CD4-positive, alpha-beta T cell (primary cell): ENCODE measurements at regions not wholly inside any gene's neighbourhood (a gene's known extent, or its start where the extent isn't known, plus 50 kb on each side); places are given as distances from the start of the nearest gene placed in this dataset.

Source experiments
- ATAC-seq: fragments of 200-7000 bp; cut with Tn5 transposase; one replicate; pipeline ENCODE4 v1.10.0; 2022; ENCODE audit warnings: mild to moderate bottlenecking; ENCODE audit not compliant: poor library complexity
- CTCF ChIA-PET: fragments of 350-600 bp; sonication (Branson Sonifier 250); formaldehyde crosslinking; loops from one replicate; lab custom pipeline; 2021; ENCODE audit warnings: antibody characterized with exemption, inconsistent platforms; lab: Charles Lee
- POLR2A ChIA-PET: fragments of 350-600 bp; sonication (Branson Sonifier 250); formaldehyde crosslinking; loops from one replicate; lab custom pipeline; 2021; ENCODE audit warnings: antibody characterized with exemption, inconsistent platforms; lab: Charles Lee
- DNase-seq, 14 experiments: peaks; one replicate each; pipeline ENCODE4 v3.0.0-alpha.2; 2013 to 2020; ENCODE audit warnings: mixed read lengths in 2 of 14
- H3K27ac ChIP-seq, 2 donors: one replicate each; pipeline versions ENCODE4 v1.5.1 to v1.7.0; 2013; ENCODE audit warnings: low read length in 2 of 2, low read depth in 1 of 2, mild to moderate bottlenecking in 1 of 2
- H3K27me3 ChIP-seq, 2 experiments: 1 replicate in 1 of 2; 2 replicates in 1 of 2; pipeline versions ENCODE4 v1.6.1 to v1.7.0; 2013; ENCODE audit warnings: low read length in 2 of 2, control low read depth in 1 of 2, mild to moderate bottlenecking in 1 of 2, moderate library complexity in 1 of 2; ENCODE audit not compliant: insufficient read depth in 2 of 2, control insufficient read depth in 1 of 2
- H3K36me3 ChIP-seq: one replicate; pipeline ENCODE4 v1.6.1; 2013; ENCODE audit warnings: low read length, control low read depth; ENCODE audit not compliant: insufficient read depth
- H3K4me1 ChIP-seq: one replicate; pipeline ENCODE4 v1.6.1; 2013; ENCODE audit warnings: low read length, control low read depth; ENCODE audit not compliant: insufficient read depth
- H3K4me3 ChIP-seq: one replicate; pipeline ENCODE4 v1.5.1; 2013; ENCODE audit warnings: mild to moderate bottlenecking, low read length, moderate library complexity
- H3K9me3 ChIP-seq, 2 experiments: 1 replicate in 1 of 2; 2 replicates in 1 of 2; pipeline versions ENCODE4 v1.6.1 to v1.7.0; 2013; ENCODE audit warnings: low read length in 2 of 2, mild to moderate bottlenecking in 2 of 2, control low read depth in 1 of 2, moderate library complexity in 1 of 2; ENCODE audit not compliant: control insufficient read depth in 1 of 2, insufficient read depth in 1 of 2
- H3K27ac Mint-ChIP-seq: one replicate; pipeline ENCODE4 v1.8.0; 2020; ENCODE audit warnings: mixed read lengths
- H3K27me3 Mint-ChIP-seq: one replicate; pipeline ENCODE4 v1.8.0; 2021; ENCODE audit warnings: mixed read lengths
- H3K36me3 Mint-ChIP-seq: one replicate; pipeline ENCODE4 v1.8.0; 2021; ENCODE audit warnings: low read depth, mixed read lengths
- H3K4me1 Mint-ChIP-seq: one replicate; pipeline ENCODE4 v1.8.0; 2021; ENCODE audit warnings: low read depth, mixed read lengths
- H3K4me3 Mint-ChIP-seq: one replicate; pipeline ENCODE4 v1.8.0; 2020; ENCODE audit warnings: mild to moderate bottlenecking, mixed read lengths
- H3K9me3 Mint-ChIP-seq: one replicate; pipeline ENCODE4 v1.8.0; 2020; ENCODE audit warnings: mixed read lengths
- CTCF ChIP-seq: fragments of 200-600 bp; IDR thresholded peaks from one replicate; pipeline ENCODE4 v1.8.0; 2022; ENCODE audit warnings: antibody characterized with exemption, mild to moderate bottlenecking
- intact Hi-C, 2 experiments: fragments of 100-400 bp; cut with DNase I in 1 of 2; cut with micrococcal nuclease in 1 of 2; formaldehyde crosslinking; loops; one replicate each; pipeline versions ENCODE4 v1.15.1 to v1.9.0; 2023 to 2025; cut with DNase I, micrococcal nuclease

- Mint-ChIP-seq H3K27ac (no peak overlapping the region), H3K27me3 (no peaks in the 10 kb centered on the region), H3K9me3 (peaks cover 3% of the 10 kb centered on the region), H3K4me1 (no peaks in the 10 kb centered on the region), H3K36me3 (no peaks in the 10 kb centered on the region), H3K4me3 (no peak overlapping the region)
- Histone ChIP-seq H3K4me1 (no peaks in the 10 kb centered on the region), H3K36me3 (no peaks in the 10 kb centered on the region), H3K27ac (no peak overlapping the region), H3K9me3 (peaks cover 0 to 6% of the 10 kb centered on the region in 2 experiments), H3K4me3 (no peak overlapping the region), H3K27me3 (no peaks in the 10 kb centered on the region)
- no peak for DNase-seq
- ChIA-PET CTCF (no interaction called here), POLR2A (no interaction called here)
- TF ChIP-seq CTCF, result no peak
- no peak for ATAC-seq
- intact Hi-C loops, result no loop called here
Measured at GRCh38 chr9:116042321-116042720, 111.3 kb upstream of the PAPPA start.

GRCh38 chr9:116045083-116045482 lies 108.5 kb upstream of the PAPPA start:
- POLR2A ChIA-PET, result no interaction called here
- H3K36me3 Mint-ChIP-seq, result no peaks in the 10 kb centered on the region
- no peak for ATAC-seq

GRCh38 chr9:116048081-116048480 lies 105.5 kb upstream of the PAPPA start:
- no peak overlapping the region for H3K4me3 Mint-ChIP-seq
- H3K27ac ChIP-seq, result no peak overlapping the region
- intact Hi-C loops, result no loop called here
- H3K27me3 Mint-ChIP-seq, result no peaks in the 10 kb centered on the region
- DNase-seq, result no peak
- CTCF ChIA-PET, result no interaction called here
- H3K9me3 Mint-ChIP-seq, result peaks cover 6% of the 10 kb centered on the region
- no peaks in the 10 kb centered on the region for H3K4me1 ChIP-seq
- no peak for ATAC-seq
- no peak for TF ChIP-seq CTCF
- no peaks in the 10 kb centered on the region for H3K27me3 ChIP-seq
- H3K4me1 Mint-ChIP-seq, result no peaks in the 10 kb centered on the region
- no peaks in the 10 kb centered on the region for H3K36me3 Mint-ChIP-seq
- H3K36me3 ChIP-seq, result no peaks in the 10 kb centered on the region
- no peak overlapping the region for H3K27ac Mint-ChIP-seq
- H3K9me3 ChIP-seq, result peaks cover 0 to 6% of the 10 kb centered on the region in 2 experiments
- POLR2A ChIA-PET, result interaction anchor here (0.6 kb wide), 1 partner anchor 821 kb away, joined by 3 read pairs; no protein-coding TSS in a partner anchor
- H3K4me3 ChIP-seq, result no peak overlapping the region

More at GRCh38 chr9:116045083-116045482, 108.5 kb upstream of the PAPPA start:
- Mint-ChIP-seq H3K27ac (no peak overlapping the region), H3K9me3 (peaks cover 6% of the 10 kb centered on the region), H3K4me3 (no peak overlapping the region), H3K4me1 (no peaks in the 10 kb centered on the region), H3K27me3 (no peaks in the 10 kb centered on the region)
- Histone ChIP-seq H3K36me3 (no peaks in the 10 kb centered on the region), H3K4me1 (no peaks in the 10 kb centered on the region), H3K9me3 (peaks cover 0 to 6% of the 10 kb centered on the region in 2 experiments), H3K27ac (no peak overlapping the region), H3K27me3 (no peaks in the 10 kb centered on the region), H3K4me3 (no peak overlapping the region)
- DNase-seq, result no peak
- intact Hi-C loops, result no loop called here
- CTCF ChIA-PET, result no interaction called here
- no peak for TF ChIP-seq CTCF
